CD8-positive, alpha-beta memory T cell (primary cell): ENCODE measurements at regions not wholly inside any gene's neighbourhood (a gene's known extent, or its start where the extent isn't known, plus 50 kb on each side); places are given as distances from the start of the nearest gene placed in this dataset.
"Not testable (repeated sequence)": the region's sequence is repeated elsewhere in the genome, so short reads cannot be mapped to it uniquely, and the experiment has no call there.

Experiments
- CTCF ChIA-PET: fragments of 350-600 bp; sonication (Branson Sonifier 250); formaldehyde crosslinking; loops from one replicate; lab custom pipeline; 2021; ENCODE audit warnings: antibody characterized with exemption; lab: Charles Lee
- POLR2A ChIA-PET: fragments of 350-600 bp; sonication (Branson Sonifier 250); formaldehyde crosslinking; loops from one replicate; lab custom pipeline; 2021; ENCODE audit warnings: antibody characterized with exemption; lab: Charles Lee
- DNase-seq, 5 donors: peaks; one replicate each; pipeline versions ENCODE4 v3.0.0 to v3.0.0-alpha.2; 2020 to 2022; ENCODE audit warnings: mixed read lengths in 1 of 5
- H3K27ac ChIP-seq: one replicate; pipeline ENCODE4 v1.7.0; 2013; ENCODE audit warnings: low read depth, mild to moderate bottlenecking, low read length, moderate library complexity
- H3K27me3 ChIP-seq: 2 replicates; pipeline ENCODE4 v1.7.0; 2013; ENCODE audit warnings: low read length, mild to moderate bottlenecking; ENCODE audit not compliant: insufficient read depth, poor library complexity, severe bottlenecking
- H3K36me3 ChIP-seq: 2 replicates; pipeline ENCODE4 v1.7.0; 2013; ENCODE audit warnings: mild to moderate bottlenecking, low read length, moderate library complexity; ENCODE audit not compliant: insufficient read depth
- H3K4me1 ChIP-seq: 2 replicates; pipeline ENCODE4 v1.7.0; 2013; ENCODE audit warnings: mild to moderate bottlenecking, low read length, moderate library complexity; ENCODE audit not compliant: insufficient read depth
- H3K4me3 ChIP-seq: 2 replicates; pipeline ENCODE4 v1.7.0; 2013; ENCODE audit warnings: mild to moderate bottlenecking, low read length
- H3K9me3 ChIP-seq: 2 replicates; pipeline ENCODE4 v1.7.0; 2013; ENCODE audit warnings: mild to moderate bottlenecking, low read length
- H3K27ac Mint-ChIP-seq, 8 donors: one replicate each; pipeline ENCODE4 v1.8.0; 2020 to 2021; ENCODE audit warnings: mixed read lengths in 8 of 8, mild to moderate bottlenecking in 6 of 8, inconsistent platforms in 3 of 8, moderate library complexity in 3 of 8
- H3K27me3 Mint-ChIP-seq, 2 donors: one replicate each; pipeline ENCODE4 v1.8.0; 2020 to 2021; ENCODE audit warnings: mixed read lengths in 2 of 2, mild to moderate bottlenecking in 1 of 2, moderate library complexity in 1 of 2
- H3K36me3 Mint-ChIP-seq, 3 donors: one replicate each; pipeline ENCODE4 v1.8.0; 2020 to 2021; ENCODE audit warnings: mixed read lengths in 3 of 3, inconsistent platforms in 1 of 3, mild to moderate bottlenecking in 1 of 3
- H3K4me1 Mint-ChIP-seq, 3 donors: one replicate each; pipeline ENCODE4 v1.8.0; 2020 to 2021; ENCODE audit warnings: mixed read lengths in 3 of 3, inconsistent platforms in 1 of 3, mild to moderate bottlenecking in 1 of 3
- H3K4me3 Mint-ChIP-seq, 7 donors: one replicate each; pipeline ENCODE4 v1.8.0; 2020 to 2021; ENCODE audit warnings: mixed read lengths in 7 of 7, mild to moderate bottlenecking in 6 of 7, moderate library complexity in 4 of 7, inconsistent platforms in 2 of 7
- H3K9me3 Mint-ChIP-seq, 5 donors: one replicate each; pipeline ENCODE4 v1.8.0; 2020 to 2022; ENCODE audit warnings: mixed read lengths in 5 of 5, mild to moderate bottlenecking in 3 of 5, moderate library complexity in 2 of 5, inconsistent platforms in 1 of 5

DNA sequence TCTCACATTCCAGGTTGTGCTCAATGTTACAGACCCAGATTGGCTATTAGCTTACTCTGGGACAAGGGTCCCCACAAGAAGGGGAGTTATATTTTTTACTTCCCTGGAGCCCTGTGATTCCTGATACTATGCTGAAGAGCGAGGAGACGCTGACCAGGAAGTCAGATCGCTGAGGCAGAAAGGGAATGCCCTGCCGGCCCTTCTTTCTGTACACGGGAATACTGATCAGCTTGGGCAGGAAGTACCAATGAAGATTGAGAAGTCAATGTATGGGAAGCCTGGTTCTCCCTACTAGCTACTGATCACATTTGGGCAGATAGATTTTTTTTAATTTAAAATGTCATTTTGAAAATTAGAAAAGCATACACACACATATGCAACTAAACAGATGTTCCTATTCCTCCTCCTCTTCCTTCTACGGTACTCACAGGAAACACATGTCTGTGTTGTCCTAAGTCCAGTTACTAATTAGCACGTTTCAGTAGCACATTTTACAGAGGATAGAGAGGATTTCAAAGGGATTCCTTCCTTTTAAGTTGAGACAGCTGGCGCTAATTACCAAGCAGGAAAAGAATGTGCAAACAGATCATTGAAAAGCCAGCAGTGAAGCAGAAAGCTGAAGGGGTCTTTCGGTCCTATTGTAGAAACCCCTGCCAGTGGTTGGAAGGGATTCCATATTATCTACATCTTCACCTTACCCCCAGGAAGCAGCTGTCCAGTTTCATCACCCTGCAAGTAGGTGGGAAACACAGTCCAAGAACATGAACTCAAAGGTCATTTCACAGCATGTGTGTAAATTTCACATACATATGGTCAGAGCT, 292.4 kb downstream of the DUSP6 start:
- Mint-ChIP-seq H3K4me3 (no peak overlapping the region), H3K36me3 (no peaks in the 10 kb centered on the region)

DNA sequence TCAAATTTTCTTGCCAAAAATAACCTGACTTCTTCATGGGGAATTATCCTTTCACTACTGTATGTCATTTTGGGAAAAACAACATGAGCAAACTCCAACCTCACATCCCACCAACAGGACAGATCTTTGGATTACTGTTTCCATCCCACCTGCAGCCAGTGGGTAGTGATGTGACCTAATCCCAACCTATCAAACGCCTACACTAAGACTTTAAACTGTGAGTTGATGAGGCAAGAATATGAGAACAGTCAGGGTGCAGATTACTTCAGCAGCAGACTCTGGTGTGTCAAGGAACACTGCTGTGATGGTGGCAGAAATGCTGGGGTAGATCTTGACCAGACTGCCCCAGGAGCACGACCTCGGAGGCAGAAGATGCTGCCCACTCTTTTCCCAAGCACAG, 293.2 kb downstream of the DUSP6 start:
- no peak overlapping the region for H3K4me3 ChIP-seq
- ChIA-PET POLR2A (no interaction called here), CTCF (no interaction called here)
- no peak overlapping the region for H3K27ac ChIP-seq
- Mint-ChIP-seq H3K4me3 (no peak overlapping the region), H3K27ac (no peak overlapping the region), H3K27me3 (peaks cover 1 to 21% of the 10 kb centered on the region in 2 donors), H3K4me1 (no peaks in the 10 kb centered on the region), H3K9me3 (no peaks in the 10 kb centered on the region), H3K36me3 (no peaks in the 10 kb centered on the region)
- H3K4me1 ChIP-seq = no peaks in the 10 kb centered on the region
- no peaks in the 10 kb centered on the region for H3K36me3 ChIP-seq
- no peaks in the 10 kb centered on the region for H3K9me3 ChIP-seq
- no peaks in the 10 kb centered on the region for H3K27me3 ChIP-seq
- DNase-seq = no peak

More for the DNA sequence above, 292.4 kb downstream of the DUSP6 start:
- no peak overlapping the region for H3K4me3 ChIP-seq
- CTCF ChIA-PET = interaction anchor here (1.2 kb wide), 1 partner anchor 18 kb away, joined by 3 read pairs; no protein-coding TSS in a partner anchor
- no peaks in the 10 kb centered on the region for H3K4me1 Mint-ChIP-seq
- no peaks in the 10 kb centered on the region for H3K4me1 ChIP-seq
- POLR2A ChIA-PET = no interaction called here
- no peak overlapping the region for H3K27ac ChIP-seq
- H3K27ac Mint-ChIP-seq = no peak overlapping the region
- DNase-seq = no peak
- no peaks in the 10 kb centered on the region for H3K27me3 ChIP-seq
- H3K9me3 Mint-ChIP-seq = no peaks in the 10 kb centered on the region
- no peaks in the 10 kb centered on the region for H3K36me3 ChIP-seq
- H3K27me3 Mint-ChIP-seq = peaks cover under 1 to 26% of the 10 kb centered on the region in 2 donors
- H3K9me3 ChIP-seq = no peaks in the 10 kb centered on the region

DNA sequence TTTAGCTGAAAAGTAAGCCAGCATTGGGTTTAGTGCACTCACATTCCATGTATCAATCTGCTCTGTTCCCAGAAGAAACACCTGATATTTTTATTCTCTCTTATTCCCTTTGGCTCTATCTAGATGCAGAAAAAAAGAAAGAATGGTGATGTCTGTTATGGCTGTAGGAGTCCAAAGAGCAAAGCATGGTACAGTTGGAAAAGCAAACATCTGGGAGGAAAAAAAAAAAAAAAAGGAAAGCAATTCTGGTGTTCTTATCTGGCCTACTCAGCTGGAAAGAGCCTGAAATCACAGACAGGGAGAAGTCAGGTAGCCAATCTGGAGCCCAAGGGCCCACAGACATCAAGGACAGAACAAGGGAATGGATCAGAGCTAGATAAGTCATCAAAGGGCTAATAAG, 293.9 kb downstream of the DUSP6 start:
- POLR2A ChIA-PET = no interaction called here
- no peaks in the 10 kb centered on the region for H3K4me1 Mint-ChIP-seq
- no peak overlapping the region for H3K4me3 Mint-ChIP-seq
- H3K9me3 Mint-ChIP-seq = peaks cover 0 to 4% (median 3%) of the 10 kb centered on the region in 5 donors
- Histone ChIP-seq H3K27ac (no peak overlapping the region), H3K9me3 (no peaks in the 10 kb centered on the region), H3K4me1 (no peaks in the 10 kb centered on the region), H3K27me3 (no peaks in the 10 kb centered on the region), H3K36me3 (no peaks in the 10 kb centered on the region), H3K4me3 (no peak overlapping the region)
- peak overlapping the region in 1 of 8 donors; percentile 74 for H3K27ac Mint-ChIP-seq
- H3K36me3 Mint-ChIP-seq = peaks cover 0 to 5% (median 0%) of the 10 kb centered on the region in 3 donors
- peaks cover 7 to 21% of the 10 kb centered on the region in 2 donors for H3K27me3 Mint-ChIP-seq
- DNase-seq = no peak
- CTCF ChIA-PET = no interaction called here

DNA sequence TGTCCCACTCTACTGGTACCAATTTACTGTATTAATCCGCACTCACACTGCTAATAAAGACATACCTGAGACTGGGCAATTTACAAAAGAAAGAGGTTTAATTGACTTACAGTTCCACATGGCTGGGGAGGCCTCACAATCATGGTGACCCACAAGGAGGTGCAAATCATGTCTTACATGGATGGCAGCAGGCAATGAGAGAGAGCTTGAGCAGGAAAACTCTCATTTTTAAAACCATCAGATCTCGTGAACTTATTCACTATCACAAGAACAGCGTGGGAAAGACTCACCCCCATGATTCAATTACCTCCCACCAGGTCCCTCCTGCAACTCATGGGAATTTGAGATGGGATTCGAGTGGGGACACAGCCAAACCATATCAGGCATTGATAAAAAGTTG, 298.5 kb downstream of the DUSP6 start:
- H3K27ac Mint-ChIP-seq, POLR2A ChIA-PET, CTCF ChIA-PET, H3K4me3 ChIP-seq, H3K4me3 Mint-ChIP-seq, H3K9me3 Mint-ChIP-seq, H3K27me3 Mint-ChIP-seq, H3K36me3 Mint-ChIP-seq, H3K36me3 ChIP-seq, H3K4me1 ChIP-seq, H3K9me3 ChIP-seq, DNase-seq, H3K27ac ChIP-seq, H3K4me1 Mint-ChIP-seq, H3K27me3 ChIP-seq: not testable (repeated sequence)

DNA sequence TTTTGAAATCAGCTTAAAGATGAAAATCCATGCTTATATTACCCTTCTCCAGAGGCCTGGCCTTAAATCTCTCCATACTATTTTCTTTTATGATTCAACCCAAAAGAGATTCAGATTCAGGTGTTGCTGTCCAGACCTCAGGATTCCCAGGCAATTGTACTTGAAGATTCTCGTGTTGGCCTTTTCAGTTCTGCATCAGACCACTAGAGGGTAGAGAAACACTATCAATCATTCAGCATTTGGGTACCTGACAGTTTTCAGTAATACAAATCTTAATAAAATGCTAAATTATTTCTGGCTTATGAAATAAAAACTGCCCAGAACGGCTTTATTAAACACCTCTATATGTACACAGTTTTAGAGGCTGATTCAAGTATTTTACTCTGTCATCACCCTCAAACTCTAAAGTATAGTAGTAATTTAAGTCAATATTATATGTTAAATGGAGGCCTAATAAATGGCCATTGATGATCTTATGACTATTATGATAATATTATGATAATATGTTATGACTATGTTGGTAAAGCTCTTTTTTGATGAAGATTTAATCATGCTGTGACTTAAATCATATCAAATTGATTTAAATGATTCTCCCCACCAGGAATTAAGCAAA, 301.1 kb downstream of the DUSP6 start:
- H3K27ac ChIP-seq = no peak overlapping the region
- no peak overlapping the region for H3K4me3 ChIP-seq
- Mint-ChIP-seq H3K4me1 (peaks cover 0 to 2% (median 0%) of the 10 kb centered on the region in 3 donors), H3K27ac (no peak overlapping the region), H3K36me3 (peaks cover 0 to 7% (median 0%) of the 10 kb centered on the region in 3 donors), H3K9me3 (peaks cover 0 to 8% (median 3%) of the 10 kb centered on the region in 5 donors), H3K4me3 (no peak overlapping the region), H3K27me3 (peaks cover 5 to 9% of the 10 kb centered on the region in 2 donors)
- H3K36me3 ChIP-seq = no peaks in the 10 kb centered on the region
- POLR2A ChIA-PET = no interaction called here
- peak in 2 of 5 donors; percentile 35 to 40 for DNase-seq
- CTCF ChIA-PET = interaction anchor here (0.6 to 1.5 kb wide), 9 partner anchors 12 to 473 kb away, joined by 3 to 5 read pairs (median 3); partner anchors contain the start of gene GALNT4
- H3K27me3 ChIP-seq = no peaks in the 10 kb centered on the region
- H3K9me3 ChIP-seq = no peaks in the 10 kb centered on the region
- H3K4me1 ChIP-seq = no peaks in the 10 kb centered on the region

DNA sequence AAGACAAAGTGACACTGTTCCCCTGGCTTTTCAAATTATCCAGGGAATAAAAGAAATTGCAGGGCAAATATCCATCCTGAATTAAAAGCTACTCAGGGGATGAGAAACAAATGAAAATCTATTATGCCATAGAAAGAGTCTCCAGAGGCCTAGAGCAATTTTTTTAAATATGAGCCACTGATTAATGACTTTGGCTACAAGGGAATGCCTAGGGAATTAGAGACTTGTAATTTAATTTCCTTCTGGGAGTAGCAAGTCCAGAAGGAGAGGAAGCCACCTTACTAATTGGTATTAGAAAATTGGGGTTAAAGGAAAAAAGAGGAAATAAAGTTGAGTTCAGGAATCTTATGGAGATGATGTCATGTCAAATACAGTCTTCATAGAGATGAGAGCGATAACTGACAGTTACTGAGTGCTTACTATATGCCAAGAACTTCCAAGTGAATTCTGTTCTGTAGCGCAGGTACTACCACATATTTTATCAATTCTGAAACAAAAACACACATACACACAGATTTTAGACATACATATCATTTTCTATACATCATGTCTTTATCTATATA, 304.4 kb downstream of the DUSP6 start:
- H3K4me3 Mint-ChIP-seq = no peak overlapping the region
- Histone ChIP-seq H3K36me3 (no peaks in the 10 kb centered on the region), H3K27ac (no peak overlapping the region), H3K4me3 (no peak overlapping the region), H3K27me3 (no peaks in the 10 kb centered on the region), H3K4me1 (no peaks in the 10 kb centered on the region), H3K9me3 (no peaks in the 10 kb centered on the region)
- H3K27me3 Mint-ChIP-seq = peaks cover 0 to under 1% of the 10 kb centered on the region in 2 donors
- no peaks in the 10 kb centered on the region for H3K36me3 Mint-ChIP-seq
- H3K27ac Mint-ChIP-seq = no peak overlapping the region
- POLR2A ChIA-PET = no interaction called here
- H3K4me1 Mint-ChIP-seq = peaks cover 0 to 2% (median 0%) of the 10 kb centered on the region in 3 donors
- DNase-seq = no peak
- CTCF ChIA-PET = no interaction called here
- H3K9me3 Mint-ChIP-seq = peaks cover 0 to under 1% (median 0%) of the 10 kb centered on the region in 5 donors

DNA sequence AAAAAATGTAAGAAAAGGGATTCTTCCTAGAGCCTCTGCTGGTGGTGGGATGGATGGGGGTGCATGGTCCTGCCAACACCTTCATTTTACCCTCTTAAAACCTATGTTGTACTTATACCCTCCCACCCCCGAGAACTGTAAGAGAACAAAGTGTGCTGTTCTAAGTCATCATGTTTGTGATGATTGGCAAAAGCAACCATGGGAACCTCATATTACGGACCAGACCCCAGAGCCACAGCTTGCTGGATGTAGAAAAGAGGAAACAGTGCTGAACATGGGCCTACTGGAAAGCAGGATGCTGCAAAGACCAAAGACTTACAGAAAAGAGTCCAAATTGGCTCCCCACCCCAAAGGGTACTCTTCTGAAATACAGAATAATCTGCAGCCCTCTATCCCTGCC, 311.2 kb downstream of the DUSP6 start:
- Histone ChIP-seq H3K9me3 (no peaks in the 10 kb centered on the region), H3K27ac (no peak overlapping the region), H3K27me3 (no peaks in the 10 kb centered on the region), H3K4me1 (peaks cover 24% of the 10 kb centered on the region), H3K36me3 (no peaks in the 10 kb centered on the region), H3K4me3 (no peak overlapping the region)
- H3K9me3 Mint-ChIP-seq = peaks cover 0 to 3% (median 0%) of the 10 kb centered on the region in 5 donors
- no peak overlapping the region for H3K4me3 Mint-ChIP-seq
- no peak for DNase-seq
- no peaks in the 10 kb centered on the region for H3K36me3 Mint-ChIP-seq
- ChIA-PET POLR2A (no interaction called here), CTCF (interaction anchor here (1.5 to 1.8 kb wide), 2 partner anchors 19 to 483 kb away, joined by 3 to 5 read pairs; partner anchors contain the start of gene GALNT4)
- peaks cover 0 to 3% of the 10 kb centered on the region in 2 donors for H3K27me3 Mint-ChIP-seq
- peaks cover 24 to 31% (median 26%) of the 10 kb centered on the region in 3 donors for H3K4me1 Mint-ChIP-seq
- H3K27ac Mint-ChIP-seq = peak overlapping the region in 3 of 8 donors; percentile 8 to 66 (median 20)
